NK-92 treated with Interleukin-12 subunit alpha and Interleukin-12 subunit beta, amount 100 ng/mL, for 24 hours (cell line): ENCODE measurements at regions not wholly inside any gene's neighbourhood (a gene's known extent, or its start where the extent isn't known, plus 50 kb on each side); places are given as distances from the start of the nearest gene placed in this dataset.

Experiments
- DNase-seq: peaks from one replicate; lab custom pipeline; 2025; lab: John Stamatoyannopoulos, UW

DNA sequence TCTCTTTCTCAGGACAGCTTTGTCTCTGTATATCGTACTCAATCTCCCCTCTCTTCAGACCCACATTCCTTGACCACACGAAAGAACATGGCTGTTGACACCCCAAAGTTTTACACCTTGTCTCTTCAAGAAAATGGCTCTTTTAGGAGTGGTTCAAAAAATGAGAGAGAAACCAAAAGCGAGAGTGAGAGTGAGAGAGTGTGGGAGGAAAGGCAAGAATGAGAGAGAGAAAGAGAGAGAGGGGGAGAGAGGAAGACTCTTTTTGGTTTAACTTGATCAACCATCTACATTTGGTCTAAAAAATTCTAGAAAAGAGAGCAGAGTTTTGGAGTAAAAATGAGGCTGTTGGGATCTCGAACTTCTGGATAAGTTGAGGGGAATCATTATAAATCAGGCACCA, 581.8 kb upstream of the WWC1 start:
- DNase-seq = no peak

DNA sequence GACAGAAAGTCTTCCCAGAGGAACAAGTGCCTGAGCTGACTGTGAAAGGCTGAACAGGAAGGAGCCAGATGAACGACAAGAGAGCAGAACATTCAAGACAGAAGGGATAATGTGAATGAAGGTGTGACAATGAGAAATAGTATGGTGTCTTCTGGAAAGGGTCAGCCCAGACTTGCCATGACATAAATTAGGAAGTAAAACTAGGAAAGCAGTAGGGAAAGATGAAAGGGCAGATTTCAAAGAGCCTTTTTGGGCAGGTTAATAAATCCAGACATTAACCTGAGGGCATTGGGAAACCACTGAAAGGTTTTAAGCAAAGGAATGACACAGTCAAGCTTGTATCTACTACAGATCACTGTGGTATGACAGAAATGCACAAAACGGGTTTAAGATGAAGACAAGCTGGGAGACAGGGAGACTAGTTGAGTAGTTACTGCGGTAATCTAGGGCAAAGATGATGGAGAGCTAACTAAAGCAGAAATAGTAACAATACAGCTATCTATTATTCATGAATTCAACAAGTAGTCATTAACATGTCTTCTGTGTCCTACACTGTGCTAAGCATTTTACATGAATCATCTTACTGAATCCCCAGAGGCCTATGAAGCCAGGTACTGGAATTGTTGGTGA, 580.9 kb upstream of the WWC1 start:
- DNase-seq = no peak

DNA sequence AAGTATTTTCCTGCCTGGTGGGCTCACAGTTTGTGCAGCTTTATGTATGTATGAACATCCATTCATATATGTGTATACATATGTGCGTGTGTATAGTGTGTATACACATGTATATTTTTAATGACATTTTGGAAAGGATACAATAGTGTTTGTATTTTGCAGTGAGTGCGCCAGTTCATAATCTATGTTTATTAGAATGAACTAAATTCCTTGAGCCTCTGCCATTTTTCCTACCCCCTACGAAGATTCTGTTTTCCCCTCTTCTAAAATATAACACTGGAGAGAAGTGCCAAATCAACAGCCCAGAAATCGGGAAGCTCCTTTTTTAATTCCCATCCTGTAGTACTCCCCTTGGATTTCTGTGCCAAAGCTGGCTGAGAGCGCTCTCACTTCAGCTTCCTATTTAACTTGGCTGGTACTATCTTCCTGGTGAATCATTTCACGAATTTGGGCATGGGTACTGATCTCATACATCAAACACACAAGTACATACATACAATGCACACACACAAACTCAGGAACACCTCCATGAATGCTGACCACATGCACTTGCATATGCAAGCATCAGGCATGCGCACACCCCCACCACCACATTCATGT, 578.4 kb upstream of the WWC1 start:
- no peak for DNase-seq

DNA sequence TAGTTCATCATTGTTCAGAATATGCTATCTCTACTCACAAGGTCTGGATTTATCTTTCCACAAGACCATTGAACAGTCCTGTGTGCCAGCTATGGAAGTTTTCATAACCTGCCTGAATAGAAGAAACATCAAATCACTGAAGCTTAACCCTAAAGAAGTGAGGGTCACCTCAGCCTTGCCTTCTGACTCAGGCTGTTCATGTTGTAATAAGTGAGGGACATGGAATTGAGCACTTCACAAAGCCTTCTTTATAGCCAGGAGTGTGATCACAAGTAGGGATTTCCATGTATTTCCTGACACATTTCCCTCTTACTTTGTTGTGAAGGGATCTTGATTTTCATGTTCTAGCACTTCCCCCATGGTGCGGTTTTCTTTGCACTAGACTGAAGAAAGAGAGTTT, 577.5 kb upstream of the WWC1 start:
- no peak for DNase-seq

DNA sequence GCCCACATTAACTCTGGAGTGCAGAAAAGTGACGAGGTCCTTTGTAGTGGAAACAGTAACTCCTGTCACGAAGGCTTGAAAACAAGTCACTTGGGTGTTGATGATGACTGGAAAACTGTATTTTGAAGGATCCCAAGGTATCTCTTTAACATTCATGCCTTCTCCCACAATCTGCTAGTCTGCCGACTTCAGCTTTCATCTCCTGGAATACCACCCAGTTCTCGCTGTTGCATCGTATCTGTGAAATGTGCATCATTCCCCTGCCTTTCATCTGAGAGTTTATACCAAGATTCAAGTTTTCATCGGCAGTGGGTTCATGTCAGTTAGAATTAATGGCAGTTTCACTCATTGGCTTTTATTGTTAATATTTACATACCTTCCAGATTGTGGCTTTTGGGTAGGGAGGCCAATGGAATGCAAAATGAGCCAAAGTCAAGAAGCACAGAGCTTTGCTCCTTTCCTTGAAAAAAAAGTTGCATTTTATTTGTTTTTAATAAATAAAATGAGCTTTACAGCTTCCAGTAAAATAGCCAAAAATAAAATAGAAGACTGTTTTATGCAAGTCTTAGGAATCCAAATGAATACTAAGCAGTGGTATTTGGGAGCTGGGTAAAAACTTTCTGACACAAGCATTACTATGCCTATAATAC, 575.2 kb upstream of the WWC1 start:
- DNase-seq = no peak

DNA sequence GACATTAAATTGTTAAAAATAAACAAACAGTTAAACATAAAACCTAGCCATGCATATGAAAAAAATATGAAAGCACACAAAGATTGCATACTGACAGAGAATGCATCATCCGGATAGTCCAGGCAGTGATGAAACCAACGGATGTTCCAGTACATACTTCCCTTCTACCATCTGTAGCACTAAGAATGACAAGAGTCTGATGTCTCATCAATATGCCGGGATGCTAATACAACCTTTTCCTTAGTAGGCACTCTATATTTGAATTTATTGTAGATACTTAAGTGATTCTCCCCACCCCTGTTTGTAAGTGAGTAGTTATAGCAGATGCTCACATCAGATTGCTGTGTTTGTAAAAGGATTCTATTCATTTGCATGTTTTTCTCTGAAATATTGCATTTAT, 571.2 kb upstream of the WWC1 start:
- no peak for DNase-seq

DNA sequence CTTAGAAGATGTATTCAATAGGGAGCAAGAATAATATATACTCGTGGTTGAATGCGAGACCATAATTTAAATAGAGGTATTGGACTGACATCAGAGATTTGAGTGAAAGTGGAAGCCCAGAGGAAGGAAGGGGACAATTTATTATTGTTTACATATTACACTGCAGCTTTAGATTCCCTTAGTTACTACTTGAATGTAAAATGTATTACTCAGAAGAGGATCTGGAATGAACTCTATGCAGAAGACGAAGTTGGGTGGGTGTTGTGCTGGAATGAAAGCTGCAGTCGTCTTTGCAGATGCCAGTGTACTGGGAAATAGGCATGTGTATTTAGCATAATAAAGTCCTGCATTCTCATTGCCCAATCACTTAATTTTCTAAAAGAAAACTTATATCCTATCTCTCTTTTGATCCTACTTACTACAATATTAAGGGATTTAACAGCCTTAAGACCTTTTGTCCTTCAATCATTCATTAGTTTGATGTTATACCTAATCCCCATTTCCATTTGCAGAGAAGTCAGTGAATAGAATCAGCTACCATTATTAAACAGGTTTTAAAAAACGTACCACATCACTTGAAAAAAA, 570.7 kb upstream of the WWC1 start:
- no peak for DNase-seq

DNA sequence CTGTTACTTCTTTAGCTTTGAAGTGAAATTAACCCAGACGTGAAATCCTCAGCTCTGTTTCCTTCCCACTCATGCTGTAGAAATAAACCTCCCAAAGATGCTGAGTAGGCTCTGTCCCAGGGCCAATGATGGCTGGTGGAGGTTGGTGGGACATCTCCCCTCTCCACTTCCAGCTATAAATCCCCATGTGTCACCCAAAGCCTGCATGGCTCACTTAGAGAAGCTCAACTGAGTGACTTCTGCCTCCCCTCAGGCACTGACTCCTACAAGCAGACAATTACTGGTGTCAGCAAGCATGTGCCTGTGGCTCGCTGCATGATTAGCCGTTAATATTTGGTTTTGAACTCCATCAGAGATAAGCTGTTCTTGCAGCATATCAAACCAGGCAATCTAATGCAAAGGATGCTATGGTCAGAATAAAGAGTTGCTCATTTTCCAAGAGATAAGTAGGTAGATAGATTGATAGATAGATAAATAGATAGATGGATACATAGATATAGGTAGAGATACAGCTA, 569.5 kb upstream of the WWC1 start:
- no peak for DNase-seq

DNA sequence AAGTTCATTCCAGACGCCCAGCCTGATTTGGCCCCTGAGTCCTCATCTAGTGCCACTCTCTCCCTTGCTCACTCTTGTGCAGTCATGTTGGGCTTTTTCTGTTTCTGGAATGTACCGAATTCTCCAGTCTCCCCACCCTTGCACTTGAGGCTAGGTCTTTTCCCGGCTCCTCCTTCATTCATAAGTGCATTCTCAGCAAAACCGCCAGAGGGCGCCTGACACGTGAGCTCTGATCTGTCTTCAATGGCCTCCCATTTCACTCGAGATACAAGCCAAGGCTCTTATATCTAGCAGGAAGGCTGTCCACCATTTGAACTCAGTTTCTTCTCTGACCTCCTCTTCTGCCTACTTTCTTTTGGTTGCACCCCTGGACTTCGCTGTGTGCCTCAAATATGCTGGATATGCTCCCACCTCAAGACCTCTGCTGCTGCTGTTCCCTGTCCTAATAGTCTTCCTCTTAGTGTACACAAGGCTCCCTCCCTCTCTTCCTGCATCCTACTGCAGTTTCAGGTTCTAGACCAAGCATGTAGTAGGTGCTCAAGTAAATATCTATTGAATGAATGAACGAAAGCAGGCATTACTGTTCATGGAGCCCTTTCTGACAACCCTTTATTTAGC, 568.1 kb upstream of the WWC1 start:
- DNase-seq = peak; percentile 11

DNA sequence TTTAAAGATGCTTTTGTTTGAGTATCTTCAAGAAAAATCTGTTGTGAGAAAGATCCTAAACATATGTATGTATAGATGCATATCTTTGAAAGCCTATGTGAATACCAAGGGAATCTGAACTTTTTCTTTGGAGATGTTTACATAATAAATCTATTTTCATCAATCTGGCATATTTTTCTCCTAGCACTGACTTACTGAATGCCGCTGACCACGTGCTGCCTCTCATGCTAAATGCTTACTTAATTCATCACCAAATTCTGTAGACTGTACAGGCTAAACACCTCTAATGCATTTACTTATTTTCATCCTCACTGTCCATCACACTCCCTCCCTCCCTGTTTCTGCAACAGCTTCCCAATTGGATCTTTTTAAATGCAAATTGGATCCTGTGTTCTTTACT, 566.2 kb upstream of the WWC1 start:
- DNase-seq = no peak

DNA sequence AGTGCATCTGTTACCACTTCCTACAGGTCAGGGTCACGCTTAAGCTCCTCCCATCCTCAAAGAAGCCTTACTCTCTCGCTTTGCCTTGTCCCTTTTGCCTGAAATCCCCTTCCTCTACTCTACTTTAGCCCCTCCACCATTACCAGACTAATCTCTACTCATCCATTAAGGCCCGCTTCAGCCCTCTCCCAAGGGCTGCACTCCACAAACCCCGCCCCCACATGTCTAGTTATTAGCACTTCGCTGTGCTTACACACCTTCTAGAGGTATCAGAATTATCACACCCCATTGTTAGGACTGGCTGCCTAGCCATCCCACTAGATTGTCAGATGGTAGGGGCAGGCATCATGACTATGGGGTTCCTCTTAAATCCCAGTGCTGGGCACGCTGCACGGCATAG, 565.7 kb upstream of the WWC1 start:
- no peak for DNase-seq

DNA sequence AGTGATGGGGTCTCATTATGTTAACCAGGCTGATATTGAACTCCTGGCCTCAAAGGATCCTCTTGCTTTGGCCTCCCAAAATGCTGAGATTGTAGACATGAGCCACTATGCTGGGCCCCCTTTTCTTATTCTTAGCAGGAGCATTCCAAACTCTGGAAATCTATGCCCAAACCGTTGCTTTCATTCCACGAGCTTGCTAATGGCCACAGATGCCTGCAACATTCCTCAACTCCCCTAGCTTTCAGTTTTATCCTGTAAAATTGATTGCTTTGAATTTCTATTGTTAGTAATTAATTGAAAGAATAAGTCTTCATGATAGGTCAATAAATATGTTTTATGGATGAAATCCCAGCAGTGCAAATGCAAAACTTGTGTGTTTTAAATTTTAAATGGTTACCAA, 564.8 kb upstream of the WWC1 start:
- no peak for DNase-seq

DNA sequence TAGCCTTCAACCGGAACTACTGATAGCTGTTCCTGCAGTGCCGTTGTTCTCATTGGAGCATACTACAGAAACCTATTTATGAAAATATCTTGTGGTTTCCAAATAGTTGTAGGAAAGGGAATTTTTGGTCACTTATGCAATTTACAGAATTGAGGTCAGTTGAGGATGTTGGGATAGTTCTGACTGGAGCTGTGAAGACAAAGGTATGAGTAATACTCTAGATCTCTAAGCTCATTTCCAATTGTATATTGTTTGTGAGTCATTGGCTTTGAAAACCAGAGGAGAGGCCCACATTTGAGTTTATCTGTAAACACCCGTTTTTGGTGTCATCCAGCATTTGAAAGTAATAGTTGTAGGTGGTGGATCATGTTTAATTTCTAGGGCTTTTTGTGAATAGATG, 561.3 kb upstream of the WWC1 start:
- DNase-seq = no peak

DNA sequence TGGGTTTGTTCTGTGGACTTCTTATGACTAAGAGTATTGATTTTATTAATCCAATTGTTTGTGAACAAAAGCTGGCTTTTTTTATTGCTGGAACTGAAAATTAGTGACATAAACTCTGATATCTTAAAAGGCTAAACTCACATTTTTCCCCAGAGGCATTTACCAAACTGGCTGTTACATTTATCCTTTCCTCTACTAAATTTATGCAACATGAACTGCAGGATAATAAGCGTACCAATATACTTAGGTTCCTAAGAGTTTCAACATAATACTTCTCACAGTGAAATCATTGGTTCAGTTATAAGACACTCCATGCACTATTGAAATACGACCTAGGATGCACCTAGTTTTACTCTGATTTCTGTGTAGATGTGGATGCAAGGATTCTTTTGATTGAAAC, 560.8 kb upstream of the WWC1 start:
- no peak for DNase-seq

DNA sequence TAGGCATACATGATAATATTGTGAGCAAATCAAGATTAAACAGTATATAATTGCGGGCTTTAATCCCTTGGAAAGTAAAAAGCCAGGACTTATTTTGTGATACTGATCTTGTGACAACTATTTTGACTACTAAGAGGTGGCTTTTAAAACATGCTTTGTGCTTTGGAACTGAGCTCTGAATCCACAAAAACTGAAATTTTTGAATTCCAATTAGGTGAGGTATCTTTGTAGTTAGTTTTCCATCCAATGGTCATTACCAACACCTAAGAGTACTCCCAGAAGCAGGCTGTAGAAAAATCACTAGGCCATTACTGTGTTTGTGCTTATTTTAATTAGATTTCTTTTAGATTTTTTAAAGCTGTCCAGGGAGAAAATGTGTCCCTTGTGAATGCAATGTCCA, 559.5 kb upstream of the WWC1 start:
- DNase-seq = no peak

DNA sequence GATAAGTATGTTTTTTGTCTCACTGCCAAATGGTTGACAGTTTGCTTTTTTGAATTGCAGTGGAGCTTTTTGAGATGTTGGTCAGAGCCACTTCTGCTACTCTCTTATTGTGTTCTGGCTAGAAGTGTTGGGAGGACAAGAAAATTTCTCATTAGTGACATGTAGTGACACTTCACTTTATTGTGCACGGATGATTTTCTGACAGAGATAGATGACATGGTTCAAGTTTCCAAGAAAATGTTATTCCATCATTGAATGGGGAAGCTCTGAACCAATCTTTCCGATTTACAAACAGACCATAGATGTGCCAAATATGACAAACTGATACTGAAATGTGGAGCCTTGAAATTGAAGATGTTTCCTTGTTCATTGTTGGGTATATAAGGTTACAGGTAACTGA, 558.9 kb upstream of the WWC1 start:
- no peak for DNase-seq

DNA sequence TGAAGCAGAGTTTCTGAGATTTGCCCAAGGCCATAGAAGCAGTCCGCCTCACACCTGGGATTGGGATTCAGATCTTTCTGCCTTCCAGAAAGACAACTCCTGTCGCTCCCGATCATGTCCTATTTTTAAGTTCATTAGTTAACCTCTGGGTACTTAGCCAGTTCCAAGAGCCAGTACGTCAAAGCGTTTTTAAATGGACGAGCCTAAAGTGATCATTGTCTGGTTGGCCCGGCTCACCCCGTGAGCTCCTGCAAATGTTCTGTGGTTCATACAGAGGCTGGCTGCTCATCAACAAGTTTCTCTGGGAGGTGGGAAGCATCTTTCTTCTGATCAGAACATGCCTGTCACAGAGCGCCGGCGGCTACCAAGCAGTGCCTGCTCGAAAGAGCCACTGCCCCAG, 554.5 kb upstream of the WWC1 start:
- no peak for DNase-seq

DNA sequence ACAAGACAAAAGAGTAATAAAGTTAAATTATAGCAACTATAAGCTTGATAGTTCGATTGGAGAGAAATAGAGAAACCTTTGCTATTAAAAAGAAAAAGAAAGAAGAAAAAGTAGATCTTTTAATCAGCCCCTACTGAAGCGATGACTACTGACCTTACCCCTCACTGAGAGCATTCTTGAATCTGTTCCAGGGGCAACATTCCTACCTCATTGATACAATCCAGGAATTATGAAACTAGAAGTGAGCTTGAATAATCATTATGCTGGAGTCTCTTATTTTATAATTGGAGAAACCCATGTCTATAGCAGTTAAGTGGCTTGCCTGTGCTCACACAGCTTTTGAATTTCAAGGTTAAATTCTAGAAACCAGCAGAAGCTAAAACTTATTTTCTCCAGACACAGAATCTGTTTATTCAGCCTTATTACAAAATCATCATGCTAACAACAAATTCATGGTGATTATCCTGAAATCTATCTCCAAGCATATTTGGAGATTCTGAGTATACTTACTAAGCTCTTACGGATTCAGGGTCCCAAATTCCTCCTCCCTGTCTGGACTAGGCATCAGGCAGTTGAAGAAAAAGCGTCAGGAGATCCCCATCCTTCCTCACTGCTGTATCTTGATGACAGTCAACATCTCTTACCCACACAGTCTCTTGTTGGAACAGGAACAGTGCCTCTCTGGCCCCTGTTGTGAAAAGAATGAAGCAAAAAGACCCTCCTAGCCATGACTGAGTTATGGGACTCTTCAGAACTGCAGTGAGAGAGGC, 547.6 kb upstream of the WWC1 start:
- no peak for DNase-seq

DNA sequence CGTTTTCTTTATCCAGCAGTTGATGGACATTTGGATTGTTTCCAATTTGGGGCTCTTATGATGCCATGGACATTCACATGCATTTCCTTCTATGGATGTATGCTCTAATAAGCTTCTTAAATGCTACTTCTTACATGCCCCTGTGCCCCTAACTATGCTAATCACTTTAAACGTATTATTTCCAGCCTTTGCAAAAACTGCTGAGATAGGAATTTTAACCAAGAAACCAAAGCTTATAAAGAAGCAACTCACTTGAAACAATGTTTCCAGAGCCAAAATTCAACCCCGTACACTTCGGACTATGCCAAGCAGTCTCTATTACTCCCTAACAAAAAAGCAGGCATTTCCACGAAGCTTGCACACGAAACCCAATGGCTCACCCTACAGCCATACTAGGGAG, 545.6 kb upstream of the WWC1 start:
- no peak for DNase-seq

DNA sequence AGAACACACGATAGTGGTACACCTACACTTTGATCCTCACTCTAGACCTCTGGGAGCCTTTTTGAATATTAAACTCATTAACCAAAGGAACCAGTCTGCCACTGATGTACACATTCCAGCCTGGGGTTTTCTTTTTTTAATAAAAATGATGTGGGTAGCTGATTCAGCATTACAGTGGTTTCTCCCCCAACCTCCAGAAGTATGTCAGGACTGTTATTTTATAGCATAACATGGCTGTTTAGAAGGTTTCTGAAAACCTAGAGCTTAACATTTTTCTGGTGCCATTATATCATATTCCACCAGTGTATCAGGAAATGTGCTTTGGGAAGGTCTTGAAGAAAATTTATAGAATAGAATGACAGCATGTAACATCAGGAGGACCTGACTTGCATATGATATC, 540.9 kb upstream of the WWC1 start:
- DNase-seq = no peak

DNA sequence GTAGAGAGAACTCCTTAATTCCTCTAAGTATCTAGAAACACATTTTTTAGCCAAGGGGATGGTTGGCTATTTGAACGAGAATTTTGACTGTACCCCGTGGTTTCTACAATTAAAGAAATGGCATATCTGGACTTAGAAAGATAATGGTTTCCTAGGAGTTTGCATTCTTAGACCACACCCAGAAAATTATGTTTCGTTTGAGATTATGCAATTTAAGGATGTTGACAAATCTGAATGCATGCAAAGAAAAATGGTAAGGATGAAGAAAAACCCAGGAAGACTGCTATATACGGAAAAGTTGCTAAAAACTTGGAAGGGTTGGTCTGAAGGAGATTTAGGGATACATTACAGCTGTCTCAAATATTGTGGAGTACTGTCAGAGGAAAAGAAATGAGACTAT, 538.5 kb upstream of the WWC1 start:
- DNase-seq = no peak
